K562 (cell line): ENCODE measurements at regions not wholly inside any gene's neighbourhood (a gene's known extent, or its start where the extent isn't known, plus 50 kb on each side); places are given as distances from the start of the nearest gene placed in this dataset.

Experiments used
- CHD1 ChIP-seq: fragments of 200-600 bp; sonication (generic); IDR thresholded peaks from one replicate; pipeline ENCODE4 v1.6.1; 2012; ENCODE audit warnings: mild to moderate bottlenecking, moderate library complexity, low read length, inconsistent platforms
- RCOR1 ChIP-seq, 2 experiments: IDR thresholded peaks; 2 replicates each; pipeline ENCODE4 v1.6.1; 2012; ENCODE audit warnings: low read depth in 2 of 2, low read length in 2 of 2, borderline replicate concordance in 1 of 2, improper control_type of control experiment in 1 of 2
- TAF1 ChIP-seq: IDR thresholded peaks from 2 replicates; pipeline ENCODE4 v1.6.1; 2011; ENCODE audit warnings: mild to moderate bottlenecking, low read length, moderate library complexity; ENCODE audit not compliant: insufficient read depth, control insufficient read depth, severe bottlenecking; ENCODE audit errors: extremely low read depth

DNA sequence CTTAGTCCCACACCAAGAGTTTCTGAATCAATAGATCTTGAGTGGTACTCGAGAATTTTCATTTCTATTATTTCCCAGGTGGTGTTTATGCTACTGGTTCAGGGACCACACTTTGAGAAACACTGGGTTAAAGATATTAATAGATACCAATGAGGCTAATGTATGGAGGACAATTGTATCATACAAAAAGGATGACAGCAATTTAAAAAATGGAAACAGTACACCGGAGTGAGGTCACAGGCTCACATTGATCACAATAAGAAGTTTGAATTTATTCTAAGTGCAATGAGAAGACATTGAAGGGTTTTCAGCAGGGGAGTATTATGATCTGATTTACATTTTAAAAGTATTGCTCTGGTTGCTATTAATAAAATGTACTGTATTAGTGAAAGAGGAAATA lies 488.3 kb downstream of the PCDH17 start:
- TF ChIP-seq RCOR1 (IDR thresholded peaks at IDR 0.05; ENCODE audit: borderline replicate concordance in 1 of 2, low read depth in 2 of 2, low read length in 2 of 2) (no peak), CHD1 (no peak), TAF1 (no peak)
